ENCODE measurements at regions not wholly inside any gene's neighbourhood (a gene's known extent, or its start where the extent isn't known, plus 50 kb on each side); places are given as distances from the start of the nearest gene placed in this dataset.

DNA sequence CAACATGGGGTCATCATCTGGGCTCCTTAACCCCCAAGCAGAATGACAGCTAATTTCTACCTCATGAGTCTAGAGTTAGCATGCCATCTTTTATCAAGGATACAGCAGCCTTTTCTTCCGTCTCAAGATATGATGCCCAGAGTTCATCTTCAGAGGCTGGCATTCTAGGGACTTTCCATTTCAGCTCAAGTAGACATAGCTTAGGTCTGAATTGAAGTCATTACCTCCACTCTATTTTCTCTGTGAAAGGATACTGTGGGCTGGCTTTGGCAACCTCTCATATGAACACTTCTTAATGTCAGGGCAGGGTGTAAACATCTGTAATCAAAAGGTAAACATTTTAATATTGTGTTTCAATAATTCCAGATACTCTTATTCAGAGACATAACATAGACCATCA lies 535.7 kb downstream of the MAT2B start:
- Histone ChIP-seq H3K4me2 (ENCODE audit: control insufficient read depth, extremely low read depth, insufficient read depth, low read depth, low read length) (no peak overlapping the region), H3K9ac (ENCODE audit: control insufficient read depth, extremely low read depth, insufficient read depth, low read length) (no peak overlapping the region), H3K9me1 (ENCODE audit: control insufficient read depth, extremely low read depth, insufficient read depth, low read length) (no peaks in the 10 kb centered on the region), H2AFZ (ENCODE audit: control insufficient read depth, low read length) (no peak overlapping the region), H3K27me3 (ENCODE audit: control insufficient read depth, extremely low read depth, insufficient read depth, low read length) (no peaks in the 10 kb centered on the region), H3K27ac (ENCODE audit: control insufficient read depth, insufficient read depth, low read length) (no peak overlapping the region), H3K79me2 (ENCODE audit: control insufficient read depth, insufficient read depth, low read length) (no peaks in the 10 kb centered on the region), H4K20me1 (ENCODE audit: control insufficient read depth, extremely low read depth, insufficient read depth, low read length) (no peaks in the 10 kb centered on the region), H3K4me1 (ENCODE audit: control insufficient read depth, extremely low read depth, insufficient read depth, low read length) (no peaks in the 10 kb centered on the region), H3K4me3 (ENCODE audit: control insufficient read depth in 2 of 3, extremely low read depth in 1 of 3, insufficient read depth in 2 of 3, low read depth in 1 of 3, low read length in 3 of 3) (no peak overlapping the region), H3K9me3 (ENCODE audit: control insufficient read depth, low read depth, low read length) (no peaks in the 10 kb centered on the region), H3K36me3 (ENCODE audit: control insufficient read depth in 2 of 2, extremely low read depth in 1 of 2, insufficient read depth in 2 of 2, low read length in 2 of 2) (no peaks in the 10 kb centered on the region)
- dilution Hi-C loops (cut with MboI; ENCODE audit: extremely low pct_ligation_motif_present, low sequenced_read_pairs) = no loop called here
- TF ChIP-seq EZH2 (IDR thresholded peaks at IDR 0.05; ENCODE audit: low read length) = no peak
- TF ChIP-seq, protein P1, sequence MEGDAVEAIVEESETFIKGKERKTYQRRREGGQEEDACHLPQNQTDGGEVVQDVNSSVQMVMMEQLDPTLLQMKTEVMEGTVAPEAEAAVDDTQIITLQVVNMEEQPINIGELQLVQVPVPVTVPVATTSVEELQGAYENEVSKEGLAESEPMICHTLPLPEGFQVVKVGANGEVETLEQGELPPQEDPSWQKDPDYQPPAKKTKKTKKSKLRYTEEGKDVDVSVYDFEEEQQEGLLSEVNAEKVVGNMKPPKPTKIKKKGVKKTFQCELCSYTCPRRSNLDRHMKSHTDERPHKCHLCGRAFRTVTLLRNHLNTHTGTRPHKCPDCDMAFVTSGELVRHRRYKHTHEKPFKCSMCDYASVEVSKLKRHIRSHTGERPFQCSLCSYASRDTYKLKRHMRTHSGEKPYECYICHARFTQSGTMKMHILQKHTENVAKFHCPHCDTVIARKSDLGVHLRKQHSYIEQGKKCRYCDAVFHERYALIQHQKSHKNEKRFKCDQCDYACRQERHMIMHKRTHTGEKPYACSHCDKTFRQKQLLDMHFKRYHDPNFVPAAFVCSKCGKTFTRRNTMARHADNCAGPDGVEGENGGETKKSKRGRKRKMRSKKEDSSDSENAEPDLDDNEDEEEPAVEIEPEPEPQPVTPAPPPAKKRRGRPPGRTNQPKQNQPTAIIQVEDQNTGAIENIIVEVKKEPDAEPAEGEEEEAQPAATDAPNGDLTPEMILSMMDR (optimal IDR thresholded peaks at IDR 0.05 in 1 of 3, IDR thresholded peaks at IDR 0.05 in 1 of 3, conservative IDR thresholded peaks at IDR 0.05 in 1 of 3; ENCODE audit: extremely low read depth in 1 of 3, insufficient read depth in 2 of 3, low read length in 3 of 3) = no peak
- no peak for DNase-seq (ENCODE audit: low read depth, low spot score)
- no peak for FAIRE-seq

DNA sequence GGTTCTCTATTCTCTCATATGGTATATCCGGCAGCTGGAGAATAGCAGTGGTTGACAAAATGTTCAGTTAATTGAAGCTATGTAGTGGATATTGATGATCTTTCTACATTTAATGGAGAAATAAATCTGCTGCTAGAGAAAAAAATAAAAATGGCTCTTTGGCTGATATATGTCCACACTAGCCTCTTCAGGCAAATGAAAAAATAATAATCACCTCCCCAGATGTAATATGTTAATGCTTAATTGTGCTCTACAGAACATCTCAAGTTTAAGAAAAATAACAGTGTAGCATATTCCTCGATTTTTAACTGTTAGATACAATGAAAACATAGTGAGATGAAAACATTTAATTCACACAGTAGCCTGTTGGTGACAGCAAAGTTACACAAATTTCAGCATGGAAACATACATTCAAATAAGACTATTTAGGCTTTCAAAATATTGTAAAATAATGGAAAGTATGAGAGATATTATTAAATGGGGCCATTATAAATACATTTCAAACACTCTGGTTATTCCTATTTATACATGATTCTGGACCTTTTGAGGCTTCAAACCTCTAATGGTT lies 543.0 kb downstream of the MAT2B start:
- dilution Hi-C loops (cut with MboI; ENCODE audit: extremely low pct_ligation_motif_present, low sequenced_read_pairs) = no loop called here
- H3K4me3 ChIP-seq (ENCODE audit: control insufficient read depth in 2 of 3, extremely low read depth in 1 of 3, insufficient read depth in 2 of 3, low read depth in 1 of 3, low read length in 3 of 3) = no peak overlapping the region
- no peak overlapping the region for H3K4me2 ChIP-seq (ENCODE audit: control insufficient read depth, extremely low read depth, insufficient read depth, low read depth, low read length)
- H3K27me3 ChIP-seq (ENCODE audit: control insufficient read depth, extremely low read depth, insufficient read depth, low read length) = no peaks in the 10 kb centered on the region
- H2AFZ ChIP-seq (ENCODE audit: control insufficient read depth, low read length) = no peak overlapping the region
- no peak for DNase-seq (ENCODE audit: low read depth, low spot score)
- FAIRE-seq = no peak
- H3K9me3 ChIP-seq (ENCODE audit: control insufficient read depth, low read depth, low read length) = no peaks in the 10 kb centered on the region
- no peaks in the 10 kb centered on the region for H3K9me1 ChIP-seq (ENCODE audit: control insufficient read depth, extremely low read depth, insufficient read depth, low read length)
- H3K4me1 ChIP-seq (ENCODE audit: control insufficient read depth, extremely low read depth, insufficient read depth, low read length) = no peaks in the 10 kb centered on the region
- H3K9ac ChIP-seq (ENCODE audit: control insufficient read depth, extremely low read depth, insufficient read depth, low read length) = no peak overlapping the region
- no peaks in the 10 kb centered on the region for H3K79me2 ChIP-seq (ENCODE audit: control insufficient read depth, insufficient read depth, low read length)
- no peaks in the 10 kb centered on the region for H3K36me3 ChIP-seq (ENCODE audit: control insufficient read depth in 2 of 2, extremely low read depth in 1 of 2, insufficient read depth in 2 of 2, low read length in 2 of 2)
- no peak overlapping the region for H3K27ac ChIP-seq (ENCODE audit: control insufficient read depth, insufficient read depth, low read length)
- no peak for TF ChIP-seq EZH2 (IDR thresholded peaks at IDR 0.05; ENCODE audit: low read length)
- TF ChIP-seq, protein P1 (optimal IDR thresholded peaks at IDR 0.05 in 1 of 3, IDR thresholded peaks at IDR 0.05 in 1 of 3, conservative IDR thresholded peaks at IDR 0.05 in 1 of 3; ENCODE audit: extremely low read depth in 1 of 3, insufficient read depth in 2 of 3, low read length in 3 of 3) = no peak
- H4K20me1 ChIP-seq (ENCODE audit: control insufficient read depth, extremely low read depth, insufficient read depth, low read length) = no peaks in the 10 kb centered on the region

All from keratinocyte (primary cell).